ENCODE measurements at regions not wholly inside any gene's neighbourhood (a gene's known extent, or its start where the extent isn't known, plus 50 kb on each side); places are given as distances from the start of the nearest gene placed in this dataset.
A peak's percentile ranks its signal among the peaks of the same experiment; 100 is the strongest.
"Not testable (repeated sequence)": the region's sequence is repeated elsewhere in the genome, so short reads cannot be mapped to it uniquely, and the experiment has no call there.

- no peak for DNase-seq
Observed at GRCh38 chr7:121519548-121520521, 123.7 kb upstream of the FAM3C start.

- no peak for DNase-seq
Observed at GRCh38 chr7:121517591-121517990, 121.5 kb upstream of the FAM3C start.

GRCh38 chr7:121516821-121517220 lies 120.7 kb upstream of the FAM3C start:
- DNase-seq = no peak

- no peak for DNase-seq
Observed at GRCh38 chr7:121515630-121516401, 119.7 kb upstream of the FAM3C start.

GRCh38 chr7:121515229-121515628 lies 119.1 kb upstream of the FAM3C start:
- DNase-seq = no peak

GRCh38 chr7:121513105-121513504 lies 117.0 kb upstream of the FAM3C start:
- no peak for DNase-seq

- DNase-seq = no peak
Observed at GRCh38 chr7:121510858-121511482, 114.9 kb upstream of the FAM3C start.

GRCh38 chr7:121510302-121510701 lies 114.2 kb upstream of the FAM3C start:
- peak; percentile 29 for DNase-seq

- no peak for DNase-seq
Observed at GRCh38 chr7:121505540-121506182, 109.6 kb upstream of the FAM3C start.

- no peak for DNase-seq
Observed at GRCh38 chr7:121505021-121505420, 108.9 kb upstream of the FAM3C start.

- DNase-seq = no peak
Observed at GRCh38 chr7:121504482-121504881, 108.4 kb upstream of the FAM3C start.

GRCh38 chr7:121503730-121504129 lies 107.6 kb upstream of the FAM3C start:
- no peak for DNase-seq

- no peak for DNase-seq
Observed at GRCh38 chr7:121503039-121503438, 106.9 kb upstream of the FAM3C start.

- DNase-seq = no peak
Observed at GRCh38 chr7:121501566-121501965, 105.5 kb upstream of the FAM3C start.

GRCh38 chr7:121500360-121501058 lies 104.4 kb upstream of the FAM3C start:
- DNase-seq = no peak

GRCh38 chr7:121499624-121500023 lies 103.5 kb upstream of the FAM3C start:
- no peak for DNase-seq

- DNase-seq = no peak
Observed at GRCh38 chr7:121498816-121499215, 102.7 kb upstream of the FAM3C start.

- DNase-seq = not testable (repeated sequence)
Observed at GRCh38 chr7:121497545-121497944, 101.4 kb upstream of the FAM3C start.

- DNase-seq = no peak
Observed at GRCh38 chr7:121494516-121494915, 98.4 kb upstream of the FAM3C start.

- no peak for DNase-seq
Observed at GRCh38 chr7:121493553-121493952, 97.4 kb upstream of the FAM3C start.

- DNase-seq = no peak
Observed at GRCh38 chr7:121490309-121490708, 94.2 kb upstream of the FAM3C start.

- no peak for DNase-seq
Observed at GRCh38 chr7:121489440-121489839, 93.3 kb upstream of the FAM3C start.
